ENCODE measurements at regions not wholly inside any gene's neighbourhood (a gene's known extent, or its start where the extent isn't known, plus 50 kb on each side); places are given as distances from the start of the nearest gene placed in this dataset.

DNA sequence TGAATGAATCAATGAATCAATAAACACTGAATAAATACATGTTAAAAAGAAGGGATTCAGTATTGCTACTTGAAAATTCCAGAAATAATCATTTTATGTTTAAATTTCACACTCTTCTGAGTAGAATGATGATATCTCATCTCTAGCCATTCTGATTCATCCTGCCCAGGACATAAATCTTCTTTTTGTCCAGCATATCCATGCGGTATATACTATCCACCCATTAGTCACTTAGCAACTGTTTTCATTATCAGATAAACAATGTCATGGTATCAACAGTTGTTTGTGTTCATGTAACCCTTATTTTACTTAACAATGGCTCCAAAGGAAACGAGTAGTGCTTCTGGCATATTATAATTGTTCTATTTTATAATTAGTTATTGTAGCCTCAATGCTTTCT lies 432.4 kb upstream of the SMC2 start:
- H3K36me3 ChIP-seq: no peaks in the 10 kb centered on the region

DNA sequence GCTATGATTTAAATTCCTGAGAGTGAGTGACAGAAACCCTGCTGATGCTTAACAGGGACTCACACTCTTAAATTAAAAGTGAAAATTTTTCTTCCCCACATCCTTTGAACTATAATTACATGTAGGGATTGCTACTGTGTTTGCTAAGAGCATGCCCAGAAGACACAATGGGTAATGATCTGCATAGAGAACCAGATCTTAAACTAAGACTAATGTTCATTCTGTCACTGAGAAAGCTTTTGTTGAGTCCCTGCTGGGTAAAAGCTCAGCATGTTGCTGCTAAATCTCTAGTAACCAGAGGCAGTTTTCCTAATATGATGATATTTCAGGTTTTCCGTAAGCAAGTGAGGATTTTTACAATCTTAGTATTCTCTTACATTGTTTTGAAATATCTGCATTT lies 424.8 kb upstream of the SMC2 start:
- no peak for ATAC-seq
- Histone ChIP-seq H3K36me3 (no peaks in the 10 kb centered on the region), H3K9me3 (no peaks in the 10 kb centered on the region), H3K4me3 (no peak overlapping the region), H3K27me3 (no peaks in the 10 kb centered on the region), H3K4me1 (no peaks in the 10 kb centered on the region), H3K27ac (no peak overlapping the region)
- no peak for DNase-seq
- TF ChIP-seq, protein P1, sequence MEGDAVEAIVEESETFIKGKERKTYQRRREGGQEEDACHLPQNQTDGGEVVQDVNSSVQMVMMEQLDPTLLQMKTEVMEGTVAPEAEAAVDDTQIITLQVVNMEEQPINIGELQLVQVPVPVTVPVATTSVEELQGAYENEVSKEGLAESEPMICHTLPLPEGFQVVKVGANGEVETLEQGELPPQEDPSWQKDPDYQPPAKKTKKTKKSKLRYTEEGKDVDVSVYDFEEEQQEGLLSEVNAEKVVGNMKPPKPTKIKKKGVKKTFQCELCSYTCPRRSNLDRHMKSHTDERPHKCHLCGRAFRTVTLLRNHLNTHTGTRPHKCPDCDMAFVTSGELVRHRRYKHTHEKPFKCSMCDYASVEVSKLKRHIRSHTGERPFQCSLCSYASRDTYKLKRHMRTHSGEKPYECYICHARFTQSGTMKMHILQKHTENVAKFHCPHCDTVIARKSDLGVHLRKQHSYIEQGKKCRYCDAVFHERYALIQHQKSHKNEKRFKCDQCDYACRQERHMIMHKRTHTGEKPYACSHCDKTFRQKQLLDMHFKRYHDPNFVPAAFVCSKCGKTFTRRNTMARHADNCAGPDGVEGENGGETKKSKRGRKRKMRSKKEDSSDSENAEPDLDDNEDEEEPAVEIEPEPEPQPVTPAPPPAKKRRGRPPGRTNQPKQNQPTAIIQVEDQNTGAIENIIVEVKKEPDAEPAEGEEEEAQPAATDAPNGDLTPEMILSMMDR (IDR thresholded peaks at IDR 0.05): no peak
- intact Hi-C loops (cut with DNase I): no loop called here

More for the DNA sequence above, 432.4 kb upstream of the SMC2 start:
- Histone ChIP-seq H3K4me1 (no peaks in the 10 kb centered on the region), H3K27me3 (no peaks in the 10 kb centered on the region), H3K9me3 (peaks cover 0 to 11% of the 10 kb centered on the region in 2 donors), H3K27ac (no peak overlapping the region), H3K4me3 (no peak overlapping the region)
- TF ChIP-seq, protein P1 (IDR thresholded peaks at IDR 0.05): no peak
- no peak for ATAC-seq
- DNase-seq: no peak
- intact Hi-C loops (cut with DNase I): no loop called here

GRCh38 chr9:103674271-103674670 lies 419.8 kb upstream of the SMC2 start:
- ATAC-seq (no peak), DNase-seq (no peak)
- intact Hi-C loops (cut with DNase I): no loop called here
- TF ChIP-seq, protein P1 (IDR thresholded peaks at IDR 0.05): no peak
- Histone ChIP-seq H3K27ac (no peak overlapping the region), H3K9me3 (no peaks in the 10 kb centered on the region), H3K36me3 (no peaks in the 10 kb centered on the region), H3K4me1 (no peaks in the 10 kb centered on the region), H3K4me3 (no peak overlapping the region), H3K27me3 (no peaks in the 10 kb centered on the region)

- intact Hi-C loops (cut with DNase I): no loop called here
- Histone ChIP-seq H3K4me3 (no peak overlapping the region), H3K9me3 (no peaks in the 10 kb centered on the region), H3K36me3 (no peaks in the 10 kb centered on the region), H3K4me1 (no peaks in the 10 kb centered on the region), H3K27ac (no peak overlapping the region), H3K27me3 (no peaks in the 10 kb centered on the region)
- DNase-seq (no peak), ATAC-seq (no peak)
- TF ChIP-seq, protein P1 (IDR thresholded peaks at IDR 0.05): no peak
Measured at GRCh38 chr9:103680581-103680980, 413.5 kb upstream of the SMC2 start.

- ATAC-seq (no peak), DNase-seq (no peak)
- no peak overlapping the region for H3K27ac ChIP-seq
- intact Hi-C loops (cut with DNase I): no loop called here
- TF ChIP-seq, protein P1 (IDR thresholded peaks at IDR 0.05): no peak
- no peaks in the 10 kb centered on the region for H3K4me1 ChIP-seq
- H3K4me3 ChIP-seq: no peak overlapping the region
- H3K36me3 ChIP-seq: no peaks in the 10 kb centered on the region
- H3K9me3 ChIP-seq: no peaks in the 10 kb centered on the region
- H3K27me3 ChIP-seq: no peaks in the 10 kb centered on the region
Measured at GRCh38 chr9:103681435-103681834, 412.7 kb upstream of the SMC2 start.
